22Rv1 (cell line): ENCODE measurements at regions not wholly inside any gene's neighbourhood (a gene's known extent, or its start where the extent isn't known, plus 50 kb on each side); places are given as distances from the start of the nearest gene placed in this dataset.

Source experiments
- ZFX ChIP-seq: fragments of 450-650 bp; IDR thresholded peaks from 2 replicates; pipeline ENCODE4 v1.6.1; 2017; ENCODE audit warnings: antibody characterized with exemption, borderline replicate concordance
- TF ChIP-seq, protein P1 (sequence below): fragments of 450-650 bp; IDR thresholded peaks from 2 replicates; pipeline ENCODE4 v1.5.1; 2017; ENCODE audit warnings: mild to moderate bottlenecking

DNA sequence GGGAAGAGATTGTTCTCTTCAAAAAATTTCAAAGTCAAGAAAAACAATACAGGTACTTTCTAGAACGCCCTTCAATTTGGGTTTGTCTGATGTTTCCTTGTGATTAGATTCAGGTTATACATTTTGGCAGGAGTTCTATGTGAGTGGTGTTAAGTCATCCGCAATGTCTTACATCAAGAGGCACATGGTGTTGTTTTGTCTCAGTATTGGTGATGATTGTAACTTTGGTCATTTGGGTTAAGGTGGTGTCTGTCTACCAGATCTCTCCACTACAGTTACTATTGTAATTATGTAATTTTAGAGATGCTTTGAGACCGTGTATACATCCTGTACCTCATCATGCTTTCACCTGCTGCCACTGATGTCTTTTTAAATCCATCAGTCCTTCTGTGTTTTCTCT lies 60.3 kb downstream of the TET3 start:
- TF ChIP-seq, protein P1, sequence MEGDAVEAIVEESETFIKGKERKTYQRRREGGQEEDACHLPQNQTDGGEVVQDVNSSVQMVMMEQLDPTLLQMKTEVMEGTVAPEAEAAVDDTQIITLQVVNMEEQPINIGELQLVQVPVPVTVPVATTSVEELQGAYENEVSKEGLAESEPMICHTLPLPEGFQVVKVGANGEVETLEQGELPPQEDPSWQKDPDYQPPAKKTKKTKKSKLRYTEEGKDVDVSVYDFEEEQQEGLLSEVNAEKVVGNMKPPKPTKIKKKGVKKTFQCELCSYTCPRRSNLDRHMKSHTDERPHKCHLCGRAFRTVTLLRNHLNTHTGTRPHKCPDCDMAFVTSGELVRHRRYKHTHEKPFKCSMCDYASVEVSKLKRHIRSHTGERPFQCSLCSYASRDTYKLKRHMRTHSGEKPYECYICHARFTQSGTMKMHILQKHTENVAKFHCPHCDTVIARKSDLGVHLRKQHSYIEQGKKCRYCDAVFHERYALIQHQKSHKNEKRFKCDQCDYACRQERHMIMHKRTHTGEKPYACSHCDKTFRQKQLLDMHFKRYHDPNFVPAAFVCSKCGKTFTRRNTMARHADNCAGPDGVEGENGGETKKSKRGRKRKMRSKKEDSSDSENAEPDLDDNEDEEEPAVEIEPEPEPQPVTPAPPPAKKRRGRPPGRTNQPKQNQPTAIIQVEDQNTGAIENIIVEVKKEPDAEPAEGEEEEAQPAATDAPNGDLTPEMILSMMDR: no peak
- TF ChIP-seq ZFX: no peak
